Hepatocyte (in vitro differentiated cells): ENCODE measurements at regions not wholly inside any gene's neighbourhood (a gene's known extent, or its start where the extent isn't known, plus 50 kb on each side); places are given as distances from the start of the nearest gene placed in this dataset.
"Not testable (repeated sequence)": the region's sequence is repeated elsewhere in the genome, so short reads cannot be mapped to it uniquely, and the experiment has no call there.

Experiments used
- DNase-seq: peaks from one replicate; pipeline ENCODE4 v3.0.0-alpha.2; 2016; ENCODE audit warnings: low spot score
- H2AFZ ChIP-seq: fragments of 200-600 bp; sonication (generic); 2 replicates; pipeline ENCODE4 v1.6.0; 2016; ENCODE audit warnings: antibody characterized with exemption, mild to moderate bottlenecking
- H3K27ac ChIP-seq: fragments of 200-600 bp; sonication (generic); 2 replicates; pipeline ENCODE4 v1.5.1; 2016; ENCODE audit warnings: mild to moderate bottlenecking
- H3K27me3 ChIP-seq: fragments of 200-600 bp; sonication (generic); 2 replicates; pipeline ENCODE4 v1.6.1; 2016
- H3K36me3 ChIP-seq: fragments of 200-600 bp; sonication (generic); replicated peaks from 2 replicates; pipeline ENCODE4 v1.5.1; 2016; ENCODE audit warnings: low read depth; ENCODE audit not compliant: insufficient read depth
- H3K4me1 ChIP-seq: fragments of 200-600 bp; sonication (generic); 2 replicates; pipeline ENCODE4 v1.5.1; 2016; ENCODE audit warnings: mild to moderate bottlenecking, moderate library complexity; ENCODE audit not compliant: insufficient read depth
- H3K4me2 ChIP-seq: fragments of 200-600 bp; sonication (generic); 2 replicates; pipeline ENCODE4 v1.6.0; 2016
- H3K4me3 ChIP-seq: fragments of 200-600 bp; sonication (generic); 2 replicates; pipeline ENCODE4 v1.5.1; 2016; ENCODE audit warnings: mild to moderate bottlenecking
- H3K79me2 ChIP-seq: fragments of 200-600 bp; sonication (generic); 2 replicates; pipeline ENCODE4 v1.6.0; 2017; ENCODE audit warnings: mild to moderate bottlenecking
- H3K9me2 ChIP-seq: fragments of 200-600 bp; sonication (generic); replicated peaks from 2 replicates; pipeline ENCODE4 v1.6.0; 2017; ENCODE audit warnings: mild to moderate bottlenecking; ENCODE audit not compliant: insufficient read depth
- H3K9me3 ChIP-seq: fragments of 200-600 bp; sonication (generic); 2 replicates; pipeline ENCODE4 v1.5.1; 2016; ENCODE audit warnings: low read depth, mild to moderate bottlenecking
- H4K20me1 ChIP-seq: fragments of 200-600 bp; sonication (generic); 2 replicates; pipeline ENCODE4 v1.6.0; 2016; ENCODE audit warnings: mild to moderate bottlenecking; ENCODE audit not compliant: insufficient read depth, poor library complexity, severe bottlenecking
- EZH2 ChIP-seq: fragments of 200-600 bp; sonication (generic); IDR thresholded peaks from 2 replicates; pipeline ENCODE4 v1.6.1; 2016; ENCODE audit warnings: antibody characterized with exemption, mild to moderate bottlenecking, borderline replicate concordance
- EZH2phosphoT487 ChIP-seq: fragments of 200-600 bp; sonication (generic); IDR thresholded peaks from one replicate; pipeline ENCODE4 v1.6.1; 2018; ENCODE audit warnings: antibody characterized with exemption, mild to moderate bottlenecking, low read depth, moderate library complexity; ENCODE audit not compliant: unreplicated experiment, severe bottlenecking
- WGBS: methylation state at CpG from one replicate; pipeline ENCODE4 v1.1.6; 2016; ENCODE audit warnings: low lambda C conversion rate; ENCODE audit errors: missing lambda C conversion rate; 5-methylcytosine and 5-hydroxymethylcytosine counted together
- TF ChIP-seq, protein P1 (sequence below): fragments of 200-600 bp; sonication (generic); IDR thresholded peaks from 2 replicates; pipeline ENCODE4 v1.5.1; 2016; ENCODE audit warnings: antibody characterized with exemption, mild to moderate bottlenecking; ENCODE audit not compliant: poor library complexity

DNA sequence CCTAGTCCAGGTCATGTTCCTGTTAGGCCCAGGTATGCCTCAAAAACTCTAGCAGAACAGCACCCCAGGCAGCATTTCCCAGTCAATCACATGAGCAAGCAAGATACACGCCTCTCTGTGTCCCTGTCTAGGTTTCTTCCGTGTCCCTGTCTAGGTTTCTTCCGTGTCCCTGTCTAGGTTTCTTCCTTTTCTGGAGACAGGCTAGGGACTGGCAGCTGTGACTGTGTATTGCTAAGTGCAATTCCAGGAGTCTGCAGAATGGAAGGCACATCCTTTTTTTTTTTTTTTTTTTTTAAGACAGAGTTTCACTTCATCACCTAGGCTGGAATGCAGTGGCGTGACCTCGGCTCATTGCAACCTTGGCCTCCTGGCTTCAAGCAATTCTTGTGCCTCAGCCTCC, 77.6 kb downstream of the SETD4 start:
- no peak overlapping the region for H3K4me3 ChIP-seq
- peaks cover 15% of the 10 kb centered on the region for H3K4me1 ChIP-seq
- H3K79me2 ChIP-seq = no peaks in the 10 kb centered on the region
- no peak overlapping the region for H3K4me2 ChIP-seq
- TF ChIP-seq, protein P1, sequence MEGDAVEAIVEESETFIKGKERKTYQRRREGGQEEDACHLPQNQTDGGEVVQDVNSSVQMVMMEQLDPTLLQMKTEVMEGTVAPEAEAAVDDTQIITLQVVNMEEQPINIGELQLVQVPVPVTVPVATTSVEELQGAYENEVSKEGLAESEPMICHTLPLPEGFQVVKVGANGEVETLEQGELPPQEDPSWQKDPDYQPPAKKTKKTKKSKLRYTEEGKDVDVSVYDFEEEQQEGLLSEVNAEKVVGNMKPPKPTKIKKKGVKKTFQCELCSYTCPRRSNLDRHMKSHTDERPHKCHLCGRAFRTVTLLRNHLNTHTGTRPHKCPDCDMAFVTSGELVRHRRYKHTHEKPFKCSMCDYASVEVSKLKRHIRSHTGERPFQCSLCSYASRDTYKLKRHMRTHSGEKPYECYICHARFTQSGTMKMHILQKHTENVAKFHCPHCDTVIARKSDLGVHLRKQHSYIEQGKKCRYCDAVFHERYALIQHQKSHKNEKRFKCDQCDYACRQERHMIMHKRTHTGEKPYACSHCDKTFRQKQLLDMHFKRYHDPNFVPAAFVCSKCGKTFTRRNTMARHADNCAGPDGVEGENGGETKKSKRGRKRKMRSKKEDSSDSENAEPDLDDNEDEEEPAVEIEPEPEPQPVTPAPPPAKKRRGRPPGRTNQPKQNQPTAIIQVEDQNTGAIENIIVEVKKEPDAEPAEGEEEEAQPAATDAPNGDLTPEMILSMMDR = no peak
- TF ChIP-seq EZH2phosphoT487 = no peak
- H3K27ac ChIP-seq = no peak overlapping the region
- no peaks in the 10 kb centered on the region for H4K20me1 ChIP-seq
- no peak overlapping the region for H2AFZ ChIP-seq
- no peak for DNase-seq
- H3K9me2 ChIP-seq = no peaks in the 10 kb centered on the region
- 85% methylated on average over 5 of the region's 5 CpGs for WGBS
- H3K36me3 ChIP-seq = no peaks in the 10 kb centered on the region
- H3K9me3 ChIP-seq = no peaks in the 10 kb centered on the region
- H3K27me3 ChIP-seq = no peaks in the 10 kb centered on the region

DNA sequence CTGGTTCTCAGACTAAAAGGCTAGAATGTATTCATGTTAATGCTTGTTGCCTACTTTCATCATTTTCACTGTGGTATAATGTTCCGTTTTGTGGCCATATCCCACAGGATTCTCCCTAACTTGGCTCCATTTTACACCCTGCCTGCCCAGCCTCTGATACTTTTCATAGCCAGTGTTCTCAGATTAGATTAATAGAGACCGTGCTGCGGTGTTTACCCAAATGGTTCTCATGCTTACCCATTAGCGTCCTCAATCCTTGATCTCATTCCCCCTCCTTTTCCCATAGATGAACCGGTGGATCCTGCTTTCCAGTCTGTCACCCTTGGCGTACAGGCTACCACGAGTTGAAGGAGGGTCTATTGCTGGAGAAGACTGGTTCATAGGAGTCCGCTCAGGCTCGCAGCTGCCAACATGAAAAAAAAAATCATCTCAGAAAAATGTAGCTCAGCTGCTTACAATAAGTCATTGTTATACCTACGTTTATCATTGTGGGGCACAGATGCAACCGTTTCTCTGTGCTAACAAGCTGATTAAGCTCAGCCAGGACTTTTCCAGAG, 78.7 kb downstream of the SETD4 start:
- no peak overlapping the region for H3K4me2 ChIP-seq
- H3K79me2 ChIP-seq = no peaks in the 10 kb centered on the region
- H4K20me1 ChIP-seq = no peaks in the 10 kb centered on the region
- WGBS = 88% methylated on average over 11 of the region's 11 CpGs
- no peaks in the 10 kb centered on the region for H3K9me2 ChIP-seq
- no peaks in the 10 kb centered on the region for H3K36me3 ChIP-seq
- H2AFZ ChIP-seq = no peak overlapping the region
- no peaks in the 10 kb centered on the region for H3K27me3 ChIP-seq
- TF ChIP-seq EZH2 = no peak
- TF ChIP-seq, protein P1 = no peak
- no peak for TF ChIP-seq EZH2phosphoT487
- H3K9me3 ChIP-seq = no peaks in the 10 kb centered on the region
- H3K4me3 ChIP-seq = no peak overlapping the region
- no peak for DNase-seq
- H3K27ac ChIP-seq = no peak overlapping the region
- peaks cover 10% of the 10 kb centered on the region for H3K4me1 ChIP-seq

GRCh38 chr21:35980821-35981220, 79.5 kb downstream of the SETD4 start:
- TF ChIP-seq EZH2phosphoT487 (no peak), EZH2 (no peak)
- TF ChIP-seq, protein P1 = no peak
- H3K36me3 ChIP-seq = no peaks in the 10 kb centered on the region
- H3K9me3 ChIP-seq = no peaks in the 10 kb centered on the region
- H3K4me1 ChIP-seq = peaks cover 10% of the 10 kb centered on the region
- DNase-seq = no peak
- no peak overlapping the region for H3K4me2 ChIP-seq
- H3K4me3 ChIP-seq = no peak overlapping the region
- no peak overlapping the region for H2AFZ ChIP-seq
- H3K27ac ChIP-seq = no peak overlapping the region
- H3K79me2 ChIP-seq = no peaks in the 10 kb centered on the region
- no peaks in the 10 kb centered on the region for H3K27me3 ChIP-seq
- 83% methylated on average over 5 of the region's 5 CpGs for WGBS
- no peaks in the 10 kb centered on the region for H3K9me2 ChIP-seq
- no peaks in the 10 kb centered on the region for H4K20me1 ChIP-seq

- not testable (repeated sequence) for H3K36me3 ChIP-seq, H3K4me2 ChIP-seq, DNase-seq, H3K4me3 ChIP-seq, H3K9me3 ChIP-seq, H4K20me1 ChIP-seq, H2AFZ ChIP-seq, H3K4me1 ChIP-seq, H3K9me2 ChIP-seq, H3K27ac ChIP-seq, H3K79me2 ChIP-seq, H3K27me3 ChIP-seq
- WGBS = 69% methylated on average over 7 of the region's 7 CpGs
Measured at GRCh38 chr21:35977860-35978259, 82.5 kb downstream of the SETD4 start.
